Type B pancreatic cell (in vitro differentiated cells): ENCODE measurements at regions not wholly inside any gene's neighbourhood (a gene's known extent, or its start where the extent isn't known, plus 50 kb on each side); places are given as distances from the start of the nearest gene placed in this dataset.

Source experiments
- DNase-seq: peaks from one replicate; pipeline ENCODE4 v3.0.0; 2021; ENCODE audit warnings: mixed read lengths; ENCODE audit not compliant: unreplicated experiment; ENCODE audit errors: extremely low spot score
- H3K27ac Mint-ChIP-seq: 2 replicates; pipeline ENCODE4 v1.8.0; 2021; ENCODE audit warnings: mild to moderate bottlenecking, mixed read lengths
- H3K27me3 Mint-ChIP-seq: 2 replicates; pipeline ENCODE4 v1.8.0; 2021; ENCODE audit warnings: mixed read lengths
- H3K36me3 Mint-ChIP-seq: 2 replicates; pipeline ENCODE4 v1.8.0; 2021; ENCODE audit warnings: mixed read lengths
- H3K4me1 Mint-ChIP-seq: one replicate; pipeline ENCODE4 v1.8.0; 2021; ENCODE audit warnings: mixed read lengths; ENCODE audit not compliant: unreplicated experiment
- H3K4me3 Mint-ChIP-seq: 2 replicates; pipeline ENCODE4 v1.8.0; 2021; ENCODE audit warnings: mild to moderate bottlenecking, mixed read lengths
- H3K9me3 Mint-ChIP-seq: 2 replicates; pipeline ENCODE4 v1.8.0; 2021; ENCODE audit warnings: mixed read lengths
- TF ChIP-seq, protein P1 (sequence below): fragments of 200-600 bp; sonication (generic); conservative IDR thresholded peaks from 2 replicates; pipeline ENCODE4 v1.5.0; 2021; ENCODE audit warnings: antibody characterized with exemption, mild to moderate bottlenecking

DNA sequence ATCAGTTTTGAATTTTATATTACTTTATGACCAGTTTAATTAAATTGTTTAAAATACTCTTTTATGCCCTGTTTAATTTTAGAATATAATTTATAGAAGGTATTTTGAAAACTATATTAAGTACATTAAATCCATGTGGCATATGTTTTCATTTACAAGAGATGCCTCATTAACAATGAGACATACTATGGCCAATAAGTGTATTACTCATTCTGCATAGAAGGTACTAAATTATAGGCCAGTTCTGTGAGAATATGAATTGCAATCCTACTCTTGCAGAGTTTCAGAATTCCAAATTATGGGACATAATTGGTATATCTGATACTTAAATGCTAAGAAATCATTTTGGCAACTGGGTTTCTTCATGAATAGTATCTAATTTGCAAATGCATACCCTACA lies 951.1 kb downstream of the FAT4 start:
- H3K4me1 Mint-ChIP-seq, result peaks cover 8% of the 10 kb centered on the region
- no peak overlapping the region for H3K4me3 Mint-ChIP-seq
- H3K36me3 Mint-ChIP-seq, result no peaks in the 10 kb centered on the region
- no peaks in the 10 kb centered on the region for H3K9me3 Mint-ChIP-seq
- no peak overlapping the region for H3K27ac Mint-ChIP-seq
- H3K27me3 Mint-ChIP-seq, result no peaks in the 10 kb centered on the region
- no peak for DNase-seq
- TF ChIP-seq, protein P1, sequence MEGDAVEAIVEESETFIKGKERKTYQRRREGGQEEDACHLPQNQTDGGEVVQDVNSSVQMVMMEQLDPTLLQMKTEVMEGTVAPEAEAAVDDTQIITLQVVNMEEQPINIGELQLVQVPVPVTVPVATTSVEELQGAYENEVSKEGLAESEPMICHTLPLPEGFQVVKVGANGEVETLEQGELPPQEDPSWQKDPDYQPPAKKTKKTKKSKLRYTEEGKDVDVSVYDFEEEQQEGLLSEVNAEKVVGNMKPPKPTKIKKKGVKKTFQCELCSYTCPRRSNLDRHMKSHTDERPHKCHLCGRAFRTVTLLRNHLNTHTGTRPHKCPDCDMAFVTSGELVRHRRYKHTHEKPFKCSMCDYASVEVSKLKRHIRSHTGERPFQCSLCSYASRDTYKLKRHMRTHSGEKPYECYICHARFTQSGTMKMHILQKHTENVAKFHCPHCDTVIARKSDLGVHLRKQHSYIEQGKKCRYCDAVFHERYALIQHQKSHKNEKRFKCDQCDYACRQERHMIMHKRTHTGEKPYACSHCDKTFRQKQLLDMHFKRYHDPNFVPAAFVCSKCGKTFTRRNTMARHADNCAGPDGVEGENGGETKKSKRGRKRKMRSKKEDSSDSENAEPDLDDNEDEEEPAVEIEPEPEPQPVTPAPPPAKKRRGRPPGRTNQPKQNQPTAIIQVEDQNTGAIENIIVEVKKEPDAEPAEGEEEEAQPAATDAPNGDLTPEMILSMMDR, result no peak

DNA sequence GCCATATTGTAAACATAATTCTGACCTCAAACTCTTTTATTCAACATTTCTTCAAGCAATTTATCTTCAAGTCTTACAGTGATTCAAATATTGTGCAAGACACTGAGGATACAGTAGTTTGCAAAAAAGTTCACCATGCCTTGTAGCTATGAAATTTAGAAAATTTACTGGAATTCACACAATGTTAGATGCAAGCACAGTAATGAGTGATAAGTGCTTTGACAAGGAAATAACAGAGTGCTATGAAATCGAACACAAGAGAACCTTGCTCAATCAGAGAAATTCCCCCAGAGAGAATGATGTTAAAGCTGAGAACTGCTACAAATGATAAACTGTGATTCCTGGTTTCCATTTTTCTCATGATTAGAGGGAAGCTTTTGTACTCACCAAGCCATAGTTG lies 952.9 kb downstream of the FAT4 start:
- Mint-ChIP-seq H3K9me3 (no peaks in the 10 kb centered on the region), H3K4me1 (peaks cover 8% of the 10 kb centered on the region), H3K36me3 (no peaks in the 10 kb centered on the region), H3K27ac (no peak overlapping the region), H3K27me3 (no peaks in the 10 kb centered on the region), H3K4me3 (no peak overlapping the region)
- DNase-seq, result no peak
- TF ChIP-seq, protein P1, result no peak

GRCh38 chr4:126268106-126268505 lies 953.4 kb downstream of the FAT4 start:
- Mint-ChIP-seq H3K27me3 (no peaks in the 10 kb centered on the region), H3K9me3 (no peaks in the 10 kb centered on the region), H3K4me1 (peaks cover 7% of the 10 kb centered on the region), H3K27ac (no peak overlapping the region), H3K36me3 (no peaks in the 10 kb centered on the region), H3K4me3 (no peak overlapping the region)
- no peak for DNase-seq
- TF ChIP-seq, protein P1, result no peak

- no peak overlapping the region for H3K27ac Mint-ChIP-seq
- H3K36me3 Mint-ChIP-seq, result no peaks in the 10 kb centered on the region
- H3K9me3 Mint-ChIP-seq, result no peaks in the 10 kb centered on the region
- no peak overlapping the region for H3K4me3 Mint-ChIP-seq
- TF ChIP-seq, protein P1, result no peak
- DNase-seq, result no peak
- peaks cover 7% of the 10 kb centered on the region for H3K4me1 Mint-ChIP-seq
- H3K27me3 Mint-ChIP-seq, result no peaks in the 10 kb centered on the region
Observed at GRCh38 chr4:126269106-126269505, 954.4 kb downstream of the FAT4 start.

- Mint-ChIP-seq H3K27me3 (no peaks in the 10 kb centered on the region), H3K4me1 (peaks cover 7% of the 10 kb centered on the region), H3K4me3 (no peak overlapping the region), H3K36me3 (no peaks in the 10 kb centered on the region), H3K27ac (peak overlapping the region; percentile 8), H3K9me3 (no peaks in the 10 kb centered on the region)
- no peak for DNase-seq
- TF ChIP-seq, protein P1, result no peak
Observed at GRCh38 chr4:126271292-126271691, 956.5 kb downstream of the FAT4 start.

- Mint-ChIP-seq H3K9me3 (no peaks in the 10 kb centered on the region), H3K27me3 (no peaks in the 10 kb centered on the region), H3K27ac (no peak overlapping the region), H3K4me1 (peaks cover 7% of the 10 kb centered on the region), H3K4me3 (no peak overlapping the region), H3K36me3 (no peaks in the 10 kb centered on the region)
- no peak for DNase-seq
- TF ChIP-seq, protein P1, result no peak
Observed at GRCh38 chr4:126273746-126274145, 959.0 kb downstream of the FAT4 start.
